OCI-LY1 (cell line): ENCODE measurements at regions not wholly inside any gene's neighbourhood (a gene's known extent, or its start where the extent isn't known, plus 50 kb on each side); places are given as distances from the start of the nearest gene placed in this dataset.

Experiments used
- H2AFZ ChIP-seq: fragments of 200-600 bp; sonication (generic), shearing (Covaris generic); 2 replicates; pipeline ENCODE4 v1.6.0; 2014; ENCODE audit warnings: antibody characterized with exemption, mild to moderate bottlenecking, low read length
- H3F3A ChIP-seq: fragments of 200-600 bp; sonication (generic), shearing (Covaris generic); 2 replicates; pipeline ENCODE4 v1.6.0; 2014; ENCODE audit warnings: mild to moderate bottlenecking, antibody characterized with exemption, low read length, moderate library complexity; ENCODE audit not compliant: insufficient read depth
- H3K27ac ChIP-seq: fragments of 200-600 bp; sonication (generic); 2 replicates; pipeline ENCODE4 v1.5.1; 2014; ENCODE audit warnings: low read length, mixed run types, mild to moderate bottlenecking, low read depth; ENCODE audit not compliant: poor library complexity, severe bottlenecking
- H3K27me3 ChIP-seq: fragments of 200-600 bp; sonication (generic); 2 replicates; pipeline ENCODE4 v1.6.0; 2014; ENCODE audit warnings: antibody characterized with exemption, mild to moderate bottlenecking, low read length, moderate library complexity; ENCODE audit not compliant: insufficient read depth
- H3K36me3 ChIP-seq: fragments of 200-600 bp; sonication (generic); 2 replicates; pipeline ENCODE4 v1.6.1; 2014; ENCODE audit warnings: mild to moderate bottlenecking, antibody characterized with exemption, low read length, moderate library complexity, mixed read lengths; ENCODE audit not compliant: insufficient read depth
- H3K4me1 ChIP-seq: fragments of 200-600 bp; sonication (generic); 2 replicates; pipeline ENCODE4 v1.5.1; 2014; ENCODE audit warnings: mild to moderate bottlenecking, low read length, moderate library complexity; ENCODE audit not compliant: insufficient read depth, severe bottlenecking
- H3K4me2 ChIP-seq: fragments of 200-600 bp; sonication (generic), shearing (Covaris generic); 2 replicates; pipeline ENCODE4 v1.6.1; 2014; ENCODE audit warnings: low read length
- H3K4me3 ChIP-seq: fragments of 200-600 bp; sonication (generic); 2 replicates; pipeline ENCODE4 v1.5.1; 2014; ENCODE audit warnings: low read length, low read depth, mild to moderate bottlenecking, mixed read lengths; ENCODE audit not compliant: poor library complexity, severe bottlenecking
- H3K79me2 ChIP-seq: fragments of 200-600 bp; shearing (Covaris generic); 2 replicates; pipeline ENCODE4 v1.6.1; 2016; ENCODE audit warnings: mixed run types, low read length, mixed read lengths; ENCODE audit not compliant: insufficient read depth
- H3K9ac ChIP-seq: fragments of 200-600 bp; sonication (generic), shearing (Covaris generic); 2 replicates; pipeline ENCODE4 v1.6.1; 2014; ENCODE audit warnings: mild to moderate bottlenecking, low read length, mixed read lengths
- H3K9me2 ChIP-seq: fragments of 200-600 bp; sonication (generic), shearing (Covaris generic); 2 replicates; pipeline ENCODE4 v1.6.1; 2014; ENCODE audit warnings: low read depth, mild to moderate bottlenecking, low read length, mixed read lengths
- H3K9me3 ChIP-seq: fragments of 200-600 bp; shearing (Covaris generic); 2 replicates; pipeline ENCODE4 v1.6.1; 2014; ENCODE audit warnings: low read length, mixed read lengths
- H4K20me1 ChIP-seq: fragments of 200-600 bp; sonication (generic), shearing (Covaris generic); 2 replicates; pipeline ENCODE4 v1.6.0; 2016; ENCODE audit warnings: mild to moderate bottlenecking, low read length; ENCODE audit not compliant: insufficient read depth
- CTCF ChIP-seq: fragments of 200-600 bp; sonication (generic), shearing (Covaris generic); IDR thresholded peaks from 2 replicates; pipeline ENCODE4 v1.5.1; 2017; ENCODE audit warnings: mild to moderate bottlenecking, antibody characterized with exemption, low read length, moderate library complexity, mixed read lengths
- EZH2 ChIP-seq: fragments of 200-600 bp; sonication (generic), shearing (Covaris generic); IDR thresholded peaks from 2 replicates; pipeline ENCODE4 v1.8.0; 2017; ENCODE audit warnings: borderline replicate concordance, mixed run types, mild to moderate bottlenecking, antibody characterized with exemption, low read length, moderate library complexity, mixed read lengths

GRCh38 chr21:25094695-25095094, 512.6 kb downstream of the MRPL39 start:
- Histone ChIP-seq H3K4me2 (no peak overlapping the region), H3K27ac (no peak overlapping the region), H2AFZ (no peak overlapping the region), H4K20me1 (no peaks in the 10 kb centered on the region), H3K9me2 (no peaks in the 10 kb centered on the region), H3K9me3 (no peaks in the 10 kb centered on the region), H3K9ac (no peak overlapping the region), H3K79me2 (no peaks in the 10 kb centered on the region), H3K4me3 (no peak overlapping the region), H3K4me1 (no peaks in the 10 kb centered on the region), H3F3A (no peaks in the 10 kb centered on the region), H3K36me3 (no peaks in the 10 kb centered on the region), H3K27me3 (no peaks in the 10 kb centered on the region)
- TF ChIP-seq CTCF (no peak), EZH2 (no peak)

- Histone ChIP-seq H3K4me3 (no peak overlapping the region), H3K4me2 (no peak overlapping the region), H3K79me2 (no peaks in the 10 kb centered on the region), H3K4me1 (no peaks in the 10 kb centered on the region), H3F3A (no peaks in the 10 kb centered on the region), H3K9ac (no peak overlapping the region), H3K36me3 (no peaks in the 10 kb centered on the region), H3K9me2 (no peaks in the 10 kb centered on the region), H3K9me3 (no peaks in the 10 kb centered on the region), H3K27ac (no peak overlapping the region), H4K20me1 (no peaks in the 10 kb centered on the region), H2AFZ (no peak overlapping the region), H3K27me3 (no peaks in the 10 kb centered on the region)
- TF ChIP-seq EZH2 = no peak
- TF ChIP-seq CTCF = no peak
Measured at GRCh38 chr21:25092441-25093011, 514.8 kb downstream of the MRPL39 start.

- Histone ChIP-seq H3K9me3 (no peaks in the 10 kb centered on the region), H3K9me2 (no peaks in the 10 kb centered on the region), H3K4me3 (no peak overlapping the region), H4K20me1 (no peaks in the 10 kb centered on the region), H3K79me2 (no peaks in the 10 kb centered on the region), H3K9ac (no peak overlapping the region), H3K4me1 (no peaks in the 10 kb centered on the region), H3K27ac (no peak overlapping the region), H2AFZ (no peak overlapping the region), H3K27me3 (no peaks in the 10 kb centered on the region), H3K4me2 (no peak overlapping the region), H3F3A (no peaks in the 10 kb centered on the region), H3K36me3 (no peaks in the 10 kb centered on the region)
- no peak for TF ChIP-seq EZH2
- TF ChIP-seq CTCF = no peak
Measured at GRCh38 chr21:25081096-25081495, 526.2 kb downstream of the MRPL39 start.
